Naive thymus-derived CD4-positive, alpha-beta T cell (primary cell): ENCODE measurements at regions not wholly inside any gene's neighbourhood (a gene's known extent, or its start where the extent isn't known, plus 50 kb on each side); places are given as distances from the start of the nearest gene placed in this dataset.

ENCODE experiments used
- ATAC-seq: fragments of 150-1000 bp; cut with Tn5 transposase; 2 replicates; pipeline ENCODE4 v1.10.0; 2021; ENCODE audit warnings: mild to moderate bottlenecking, moderate library complexity
- CTCF ChIA-PET: fragments of 350-600 bp; sonication (Branson Sonifier 250); formaldehyde crosslinking; loops from one replicate; lab custom pipeline; 2021; ENCODE audit warnings: antibody characterized with exemption; lab: Charles Lee
- POLR2A ChIA-PET: fragments of 350-600 bp; sonication (Branson Sonifier 250); formaldehyde crosslinking; loops from one replicate; lab custom pipeline; 2021; ENCODE audit warnings: antibody characterized with exemption, inconsistent platforms; lab: Charles Lee
- DNase-seq, 9 donors: peaks; one replicate each; pipeline versions ENCODE4 v3.0.0 to v3.0.0-alpha.2; 2020 to 2022; ENCODE audit warnings: mixed read lengths in 1 of 9
- H3K27ac ChIP-seq: one replicate; pipeline ENCODE4 v1.7.0; 2013; ENCODE audit warnings: mild to moderate bottlenecking, low read depth, low read length, moderate library complexity
- H3K27me3 ChIP-seq, 2 donors: one replicate each; pipeline ENCODE4 v1.7.0; 2013; ENCODE audit warnings: low read length in 2 of 2, mild to moderate bottlenecking in 2 of 2, moderate library complexity in 2 of 2; ENCODE audit not compliant: control insufficient read depth in 2 of 2, insufficient read depth in 2 of 2
- H3K36me3 ChIP-seq, 3 experiments: 1 replicate in 2 of 3; 2 replicates in 1 of 3; pipeline ENCODE4 v1.7.0; 2013; ENCODE audit warnings: low read length in 3 of 3, mild to moderate bottlenecking in 3 of 3, moderate library complexity in 1 of 3; ENCODE audit not compliant: insufficient read depth in 3 of 3, control insufficient read depth in 2 of 3
- H3K4me1 ChIP-seq, 2 donors: one replicate each; pipeline ENCODE4 v1.7.0; 2013; ENCODE audit warnings: low read length in 2 of 2, mild to moderate bottlenecking in 2 of 2, moderate library complexity in 1 of 2; ENCODE audit not compliant: control insufficient read depth in 2 of 2, insufficient read depth in 2 of 2
- H3K4me3 ChIP-seq: 2 replicates; pipeline ENCODE4 v1.7.0; 2013; ENCODE audit warnings: mild to moderate bottlenecking, low read length
- H3K9me3 ChIP-seq, 3 experiments: 1 replicate in 2 of 3; 2 replicates in 1 of 3; pipeline ENCODE4 v1.7.0; 2013; ENCODE audit warnings: low read length in 3 of 3; ENCODE audit not compliant: control insufficient read depth in 2 of 3
- H3K27ac Mint-ChIP-seq, 9 donors: one replicate each; pipeline ENCODE4 v1.8.0; 2020 to 2022; ENCODE audit warnings: mixed read lengths in 9 of 9, mild to moderate bottlenecking in 8 of 9, moderate library complexity in 5 of 9, inconsistent platforms in 2 of 9
- H3K27me3 Mint-ChIP-seq, 5 donors: one replicate each; pipeline ENCODE4 v1.8.0; 2021 to 2022; ENCODE audit warnings: mixed read lengths in 5 of 5, mild to moderate bottlenecking in 1 of 5
- H3K36me3 Mint-ChIP-seq, 5 donors: one replicate each; pipeline ENCODE4 v1.8.0; 2020 to 2022; ENCODE audit warnings: mixed read lengths in 5 of 5, mild to moderate bottlenecking in 3 of 5, inconsistent platforms in 1 of 5
- H3K4me1 Mint-ChIP-seq, 7 donors: one replicate each; pipeline ENCODE4 v1.8.0; 2020 to 2022; ENCODE audit warnings: mixed read lengths in 7 of 7, mild to moderate bottlenecking in 3 of 7, inconsistent platforms in 1 of 7
- H3K4me3 Mint-ChIP-seq, 10 donors: one replicate each; pipeline ENCODE4 v1.8.0; 2020 to 2022; ENCODE audit warnings: mild to moderate bottlenecking in 10 of 10, mixed read lengths in 10 of 10, moderate library complexity in 6 of 10, inconsistent platforms in 2 of 10
- H3K9me3 Mint-ChIP-seq, 11 donors: one replicate each; pipeline ENCODE4 v1.8.0; 2020 to 2022; ENCODE audit warnings: mixed read lengths in 11 of 11, mild to moderate bottlenecking in 4 of 11, inconsistent platforms in 1 of 11, moderate library complexity in 1 of 11
- intact Hi-C, 2 donors: fragments of 100-400 bp; cut with micrococcal nuclease; formaldehyde crosslinking; loops; one replicate each; pipeline ENCODE4 v1.15.1; 2023

DNA sequence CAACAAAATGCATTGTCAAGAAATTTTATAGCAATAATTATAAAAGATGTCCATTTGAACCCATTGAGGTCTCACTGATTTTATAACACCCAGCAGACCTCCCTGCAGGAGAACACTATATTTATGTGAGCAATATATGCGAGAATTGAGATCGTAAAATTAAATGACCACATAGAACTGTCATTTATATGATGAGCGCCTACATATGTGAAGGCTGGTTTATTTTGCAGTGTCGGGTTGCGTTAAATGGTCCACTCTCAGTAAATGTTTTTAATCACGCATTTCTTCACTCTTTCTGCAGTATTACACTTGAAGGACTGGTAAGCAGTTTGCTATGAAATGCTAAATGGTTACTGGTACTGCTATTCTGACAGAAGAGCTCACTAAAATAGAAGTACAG is 408.5 kb upstream of the AGTR1 start:
- Histone ChIP-seq H3K9me3 (no peaks in the 10 kb centered on the region), H3K4me1 (no peaks in the 10 kb centered on the region), H3K27me3 (no peaks in the 10 kb centered on the region), H3K36me3 (no peaks in the 10 kb centered on the region), H3K4me3 (no peak overlapping the region), H3K27ac (no peak overlapping the region)
- ChIA-PET POLR2A (no interaction called here), CTCF (no interaction called here)
- ATAC-seq (no peak), DNase-seq (no peak)
- Mint-ChIP-seq H3K9me3 (peaks cover 0 to 19% (median 3%) of the 10 kb centered on the region in 11 donors), H3K27me3 (peaks cover 0 to 7% (median 0%) of the 10 kb centered on the region in 5 donors), H3K4me3 (no peak overlapping the region), H3K27ac (no peak overlapping the region), H3K4me1 (peaks cover 0 to 2% (median 0%) of the 10 kb centered on the region in 7 donors), H3K36me3 (no peaks in the 10 kb centered on the region)
- intact Hi-C loops: no loop called here

DNA sequence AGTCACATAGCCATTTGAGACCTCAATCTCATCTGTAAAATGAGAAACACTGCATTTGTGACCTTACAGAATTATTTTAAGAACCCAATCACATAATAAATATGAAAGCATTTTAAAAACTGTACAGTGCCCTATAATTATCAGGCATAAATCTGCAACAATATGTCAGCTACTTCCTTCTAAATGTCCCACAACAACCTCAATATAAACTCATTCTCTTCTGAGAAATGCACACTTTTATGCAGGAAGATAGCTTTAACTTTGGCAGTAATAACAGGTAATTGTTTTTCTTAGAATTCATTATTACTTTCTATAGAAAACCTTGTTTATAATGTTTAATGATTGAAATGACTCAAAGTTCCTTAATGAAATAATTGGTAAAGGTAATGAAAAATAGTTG is 400.7 kb upstream of the AGTR1 start:
- H3K27me3 Mint-ChIP-seq: no peaks in the 10 kb centered on the region
- ATAC-seq (no peak), DNase-seq (no peak)
- Histone ChIP-seq H3K27me3 (no peaks in the 10 kb centered on the region), H3K4me1 (no peaks in the 10 kb centered on the region), H3K36me3 (no peaks in the 10 kb centered on the region), H3K27ac (no peak overlapping the region), H3K9me3 (no peaks in the 10 kb centered on the region), H3K4me3 (no peak overlapping the region)
- ChIA-PET CTCF (no interaction called here), POLR2A (no interaction called here)
- intact Hi-C loops: no loop called here
- peaks cover 0 to 11% (median 0%) of the 10 kb centered on the region in 5 donors for H3K36me3 Mint-ChIP-seq
- H3K4me3 Mint-ChIP-seq: peak overlapping the region in 1 of 10 donors; percentile 4
- peaks cover 0 to 18% (median 0%) of the 10 kb centered on the region in 11 donors for H3K9me3 Mint-ChIP-seq
- no peak overlapping the region for H3K27ac Mint-ChIP-seq
- H3K4me1 Mint-ChIP-seq: peaks cover 0 to 26% (median 0%) of the 10 kb centered on the region in 7 donors

GRCh38 chr3:148307443-148307843 is 390.3 kb upstream of the AGTR1 start:
- Histone ChIP-seq H3K36me3 (no peaks in the 10 kb centered on the region), H3K9me3 (no peaks in the 10 kb centered on the region), H3K4me3 (no peak overlapping the region), H3K27me3 (no peaks in the 10 kb centered on the region), H3K27ac (no peak overlapping the region), H3K4me1 (no peaks in the 10 kb centered on the region)
- H3K4me3 Mint-ChIP-seq: no peak overlapping the region
- no peaks in the 10 kb centered on the region for H3K36me3 Mint-ChIP-seq
- no peak for DNase-seq
- H3K27ac Mint-ChIP-seq: no peak overlapping the region
- intact Hi-C loops: no loop called here
- ChIA-PET CTCF (interaction anchor here (0.6 kb wide), 1 partner anchor 94 kb away, joined by 4 read pairs; no protein-coding TSS in a partner anchor), POLR2A (no interaction called here)
- no peaks in the 10 kb centered on the region for H3K27me3 Mint-ChIP-seq
- H3K4me1 Mint-ChIP-seq: no peaks in the 10 kb centered on the region
- ATAC-seq: no peak
- H3K9me3 Mint-ChIP-seq: peaks cover 0 to 5% (median 0%) of the 10 kb centered on the region in 11 donors

- H3K4me3 Mint-ChIP-seq: no peak overlapping the region
- H3K27ac ChIP-seq: no peak overlapping the region
- no peak overlapping the region for H3K27ac Mint-ChIP-seq
- H3K36me3 ChIP-seq: no peaks in the 10 kb centered on the region
- ChIA-PET POLR2A (no interaction called here), CTCF (no interaction called here)
- no peaks in the 10 kb centered on the region for H3K4me1 ChIP-seq
- intact Hi-C loops: loop anchor here in 1 of 2 donors (2.0 kb wide), 1 partner anchor 633 kb away; no protein-coding TSS in a partner anchor
- no peak overlapping the region for H3K4me3 ChIP-seq
- H3K9me3 Mint-ChIP-seq: peaks cover 0 to 3% (median 0%) of the 10 kb centered on the region in 11 donors
- DNase-seq (no peak), ATAC-seq (peak; percentile 36)
- no peaks in the 10 kb centered on the region for H3K4me1 Mint-ChIP-seq
- H3K27me3 Mint-ChIP-seq: no peaks in the 10 kb centered on the region
- no peaks in the 10 kb centered on the region for H3K27me3 ChIP-seq
- no peaks in the 10 kb centered on the region for H3K9me3 ChIP-seq
- no peaks in the 10 kb centered on the region for H3K36me3 Mint-ChIP-seq
These were observed 388.2 kb upstream of the AGTR1 start for GRCh38 chr3:148309390-148310035.

- intact Hi-C loops: no loop called here
- Mint-ChIP-seq H3K9me3 (peaks cover 0 to 5% (median 3%) of the 10 kb centered on the region in 11 donors), H3K4me3 (no peak overlapping the region), H3K27ac (no peak overlapping the region), H3K27me3 (no peaks in the 10 kb centered on the region), H3K4me1 (peaks cover 0 to 2% (median 0%) of the 10 kb centered on the region in 7 donors), H3K36me3 (no peaks in the 10 kb centered on the region)
- ChIA-PET POLR2A (no interaction called here), CTCF (no interaction called here)
- DNase-seq (no peak), ATAC-seq (no peak)
- H3K4me3 ChIP-seq: no peak overlapping the region
- H3K27ac ChIP-seq: no peak overlapping the region
- H3K9me3 ChIP-seq: no peaks in the 10 kb centered on the region
- no peaks in the 10 kb centered on the region for H3K36me3 ChIP-seq
- H3K27me3 ChIP-seq: no peaks in the 10 kb centered on the region
- H3K4me1 ChIP-seq: no peaks in the 10 kb centered on the region
These were observed 381.9 kb upstream of the AGTR1 start for GRCh38 chr3:148315756-148316155.

DNA sequence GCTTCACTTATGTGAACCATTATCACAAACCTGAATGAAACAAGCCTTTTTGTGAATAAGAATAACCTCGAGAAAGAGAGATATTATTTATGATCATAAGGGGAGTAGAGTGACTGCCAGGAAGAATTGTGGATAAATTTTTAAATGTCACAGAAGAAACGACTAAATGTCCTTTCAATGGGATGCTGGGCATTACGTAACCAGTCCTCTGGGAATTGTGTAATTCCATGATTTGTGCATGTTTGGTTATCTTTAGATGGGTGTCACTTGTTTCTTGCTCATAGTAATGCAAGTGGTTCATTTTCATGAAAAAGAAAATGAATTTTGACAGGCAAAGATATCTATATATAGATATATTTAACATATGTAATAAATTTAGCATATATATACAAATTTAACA is 379.5 kb upstream of the AGTR1 start:
- CTCF ChIA-PET: no interaction called here
- no peak overlapping the region for H3K4me3 Mint-ChIP-seq
- H3K9me3 Mint-ChIP-seq: peaks cover 0 to 11% (median 3%) of the 10 kb centered on the region in 11 donors
- no peaks in the 10 kb centered on the region for H3K36me3 Mint-ChIP-seq
- H3K4me3 ChIP-seq: no peak overlapping the region
- peaks cover 0 to 2% (median 0%) of the 10 kb centered on the region in 5 donors for H3K27me3 Mint-ChIP-seq
- H3K27me3 ChIP-seq: no peaks in the 10 kb centered on the region
- no peaks in the 10 kb centered on the region for H3K9me3 ChIP-seq
- peaks cover 0 to 2% (median 0%) of the 10 kb centered on the region in 7 donors for H3K4me1 Mint-ChIP-seq
- no peaks in the 10 kb centered on the region for H3K36me3 ChIP-seq
- POLR2A ChIA-PET: no interaction called here
- no peak overlapping the region for H3K27ac ChIP-seq
- intact Hi-C loops: no loop called here
- no peak for DNase-seq
- no peak overlapping the region for H3K27ac Mint-ChIP-seq
- no peak for ATAC-seq
- no peaks in the 10 kb centered on the region for H3K4me1 ChIP-seq
